HG02981 (cell line): ENCODE measurements at regions not wholly inside any gene's neighbourhood (a gene's known extent, or its start where the extent isn't known, plus 50 kb on each side); places are given as distances from the start of the nearest gene placed in this dataset.
A peak's percentile ranks its signal among the peaks of the same experiment; 100 is the strongest.

Source experiments
- ATAC-seq: cut with Tn5 transposase; IDR thresholded peaks from one replicate; pipeline ENCODE4 v1.9.1; 2021; ENCODE audit warnings: mild to moderate bottlenecking, moderate library complexity; ENCODE audit not compliant: unreplicated experiment

GRCh38 chr4:152269448-152270191 lies 266.3 kb downstream of the FBXW7 start:
- no peak for ATAC-seq

- ATAC-seq, result no peak
These were observed 268.1 kb downstream of the FBXW7 start for GRCh38 chr4:152267811-152268210.

- no peak for ATAC-seq
These were observed 268.9 kb downstream of the FBXW7 start for GRCh38 chr4:152266831-152267480.

GRCh38 chr4:152265149-152265621 lies 270.7 kb downstream of the FBXW7 start:
- no peak for ATAC-seq

- no peak for ATAC-seq
These were observed 271.8 kb downstream of the FBXW7 start for GRCh38 chr4:152264106-152264505.

- ATAC-seq, result no peak
These were observed 276.0 kb downstream of the FBXW7 start for GRCh38 chr4:152259866-152260265.

GRCh38 chr4:152258804-152259708 lies 276.8 kb downstream of the FBXW7 start:
- ATAC-seq, result no peak

GRCh38 chr4:152258391-152258790 lies 277.5 kb downstream of the FBXW7 start:
- ATAC-seq, result no peak

- ATAC-seq, result no peak
These were observed 278.3 kb downstream of the FBXW7 start for GRCh38 chr4:152257601-152258066.

- no peak for ATAC-seq
These were observed 278.9 kb downstream of the FBXW7 start for GRCh38 chr4:152256996-152257395.

GRCh38 chr4:152255437-152255836 lies 280.5 kb downstream of the FBXW7 start:
- peak; percentile 87 for ATAC-seq

- ATAC-seq, result no peak
These were observed 287.5 kb downstream of the FBXW7 start for GRCh38 chr4:152248347-152248746.

- no peak for ATAC-seq
These were observed 288.5 kb downstream of the FBXW7 start for GRCh38 chr4:152247271-152247975.

GRCh38 chr4:152246659-152247058 lies 289.2 kb downstream of the FBXW7 start:
- no peak for ATAC-seq

GRCh38 chr4:152245680-152246079 lies 290.2 kb downstream of the FBXW7 start:
- no peak for ATAC-seq

- ATAC-seq, result no peak
These were observed 291.2 kb downstream of the FBXW7 start for GRCh38 chr4:152244659-152245058.

- ATAC-seq, result no peak
These were observed 291.8 kb downstream of the FBXW7 start for GRCh38 chr4:152243896-152244595.

GRCh38 chr4:152243206-152243605 lies 292.7 kb downstream of the FBXW7 start:
- ATAC-seq, result no peak

- no peak for ATAC-seq
These were observed 295.7 kb downstream of the FBXW7 start for GRCh38 chr4:152240232-152240631.

GRCh38 chr4:152239216-152239615 lies 296.7 kb downstream of the FBXW7 start:
- ATAC-seq, result no peak
